ACC112 (cell line): ENCODE measurements at regions not wholly inside any gene's neighbourhood (a gene's known extent, or its start where the extent isn't known, plus 50 kb on each side); places are given as distances from the start of the nearest gene placed in this dataset.

Experiments
- H2AFZ ChIP-seq: fragments of 200-600 bp; sonication (generic); one replicate; pipeline ENCODE4 v1.6.0; 2017; ENCODE audit warnings: antibody characterized with exemption, low read length; ENCODE audit not compliant: unreplicated experiment
- H3K27ac ChIP-seq: fragments of 200-600 bp; sonication (generic); 2 replicates; pipeline ENCODE4 v1.5.1; 2014; ENCODE audit warnings: low read depth, mild to moderate bottlenecking, antibody characterized with exemption, low read length, moderate library complexity
- H3K27me3 ChIP-seq: fragments of 200-600 bp; sonication (generic); 2 replicates; pipeline ENCODE4 v1.6.1; 2014; ENCODE audit warnings: mild to moderate bottlenecking, antibody characterized with exemption, low read length, moderate library complexity, mixed read lengths; ENCODE audit not compliant: insufficient read depth
- H3K36me3 ChIP-seq: fragments of 200-600 bp; sonication (generic); 2 replicates; pipeline ENCODE4 v1.6.1; 2016; ENCODE audit warnings: mild to moderate bottlenecking, antibody characterized with exemption, low read length, moderate library complexity, mixed read lengths; ENCODE audit not compliant: insufficient read depth
- H3K4me1 ChIP-seq: fragments of 200-600 bp; sonication (generic); one replicate; pipeline ENCODE4 v1.6.1; 2016; ENCODE audit warnings: low read length, mixed read lengths; ENCODE audit not compliant: insufficient read depth, unreplicated experiment, control insufficient read depth
- H3K4me3 ChIP-seq: fragments of 200-600 bp; sonication (generic); 2 replicates; pipeline ENCODE4 v1.5.1; 2014; ENCODE audit warnings: mild to moderate bottlenecking, low read depth, low read length
- H3K79me2 ChIP-seq: fragments of 200-600 bp; sonication (generic); one replicate; pipeline ENCODE4 v1.6.0; 2016; ENCODE audit warnings: low read length; ENCODE audit not compliant: control insufficient read depth, unreplicated experiment, insufficient read depth

DNA sequence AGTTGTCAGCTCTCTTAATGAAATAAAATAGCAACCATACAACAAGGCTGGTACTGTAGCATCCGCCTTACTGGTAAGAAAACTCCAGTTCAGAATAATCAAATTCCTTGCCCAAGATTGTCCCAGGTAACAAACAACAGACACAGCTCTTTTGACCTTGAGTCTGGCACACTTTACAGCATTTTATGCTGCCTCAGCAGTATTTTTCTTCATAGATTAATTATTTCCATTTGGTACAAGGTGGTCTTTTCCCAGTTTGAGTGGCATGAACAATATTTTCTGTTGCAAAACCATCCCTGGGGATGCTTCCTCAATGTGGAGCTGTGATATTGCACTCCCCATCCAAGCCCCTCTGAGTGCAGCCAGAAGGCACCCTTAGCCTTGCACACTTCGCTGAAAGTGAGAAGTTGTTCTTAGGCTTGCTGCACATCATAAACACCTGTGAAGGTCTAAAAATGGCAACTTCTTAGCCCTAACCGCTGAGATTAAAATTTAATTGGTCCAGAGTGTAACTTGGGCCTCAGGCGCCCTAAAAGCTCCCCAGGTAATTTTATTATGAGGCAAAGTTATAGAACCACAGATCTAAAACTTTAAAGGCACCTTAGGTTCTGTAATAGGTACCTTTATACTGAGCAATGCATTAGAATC, 523.3 kb downstream of the CMPK2 start:
- Histone ChIP-seq H3K4me3 (no peak overlapping the region), H2AFZ (no peak overlapping the region), H3K36me3 (no peaks in the 10 kb centered on the region), H3K27ac (no peak overlapping the region), H3K4me1 (no peaks in the 10 kb centered on the region), H3K79me2 (no peaks in the 10 kb centered on the region), H3K27me3 (no peaks in the 10 kb centered on the region)

- no peaks in the 10 kb centered on the region for H3K27me3 ChIP-seq
- no peaks in the 10 kb centered on the region for H3K36me3 ChIP-seq
- no peaks in the 10 kb centered on the region for H3K79me2 ChIP-seq
- H3K4me3 ChIP-seq = no peak overlapping the region
- no peak overlapping the region for H3K27ac ChIP-seq
- no peak overlapping the region for H2AFZ ChIP-seq
- no peaks in the 10 kb centered on the region for H3K4me1 ChIP-seq
Observed at GRCh38 chr2:6343076-6343475, 522.6 kb downstream of the CMPK2 start.

DNA sequence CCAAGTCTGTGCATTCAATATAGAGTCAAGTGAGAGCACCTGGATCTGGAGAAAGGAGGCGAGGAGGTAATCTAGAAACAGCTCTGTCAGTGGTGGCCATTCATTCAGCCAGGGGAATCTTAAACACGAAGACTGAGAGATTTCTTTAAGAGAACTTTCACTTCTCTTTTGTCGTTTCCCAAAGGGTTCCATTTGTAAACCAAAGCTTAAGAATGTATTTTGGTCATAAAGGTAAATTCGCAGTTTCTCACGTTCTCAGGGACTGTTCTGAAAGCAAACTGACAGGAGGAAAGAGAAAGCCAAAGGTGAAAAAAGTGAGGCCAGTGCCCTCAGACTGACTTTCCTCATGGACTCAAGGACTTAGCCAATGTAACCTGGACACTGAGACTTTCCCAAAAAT, 513.5 kb downstream of the CMPK2 start:
- Histone ChIP-seq H3K36me3 (no peaks in the 10 kb centered on the region), H3K4me1 (no peaks in the 10 kb centered on the region), H2AFZ (no peak overlapping the region), H3K27ac (no peak overlapping the region), H3K4me3 (no peak overlapping the region), H3K79me2 (no peaks in the 10 kb centered on the region), H3K27me3 (no peaks in the 10 kb centered on the region)

GRCh38 chr2:6352906-6353515, 512.7 kb downstream of the CMPK2 start:
- H3K27ac ChIP-seq = no peak overlapping the region

DNA sequence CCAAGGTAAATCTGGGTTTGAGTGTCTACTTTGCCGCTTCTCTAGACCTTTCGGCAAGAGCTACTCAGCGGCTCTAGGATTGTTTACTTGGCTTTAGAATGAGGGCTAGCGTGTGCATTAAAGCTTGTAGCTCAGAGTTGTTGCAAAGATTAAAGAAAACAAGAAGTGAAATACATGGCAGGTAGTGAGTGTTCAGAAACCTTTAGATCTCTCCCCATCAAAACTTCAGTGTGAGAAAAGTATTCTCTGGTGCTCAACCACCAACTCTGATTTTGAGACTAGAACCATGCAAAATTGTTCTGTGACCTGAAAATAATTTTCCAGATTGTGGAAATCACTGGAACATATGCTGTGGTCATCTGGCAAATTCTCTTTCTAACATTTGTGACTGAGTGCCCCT, 512.0 kb downstream of the CMPK2 start:
- no peak overlapping the region for H3K27ac ChIP-seq
- H2AFZ ChIP-seq = no peak overlapping the region
- H3K27me3 ChIP-seq = no peaks in the 10 kb centered on the region
- H3K4me3 ChIP-seq = no peak overlapping the region
- H3K4me1 ChIP-seq = no peaks in the 10 kb centered on the region
- no peaks in the 10 kb centered on the region for H3K36me3 ChIP-seq
- H3K79me2 ChIP-seq = no peaks in the 10 kb centered on the region

More at GRCh38 chr2:6352906-6353515, 512.7 kb downstream of the CMPK2 start:
- Histone ChIP-seq H3K4me3 (no peak overlapping the region), H3K36me3 (no peaks in the 10 kb centered on the region), H3K27me3 (no peaks in the 10 kb centered on the region), H2AFZ (no peak overlapping the region), H3K4me1 (no peaks in the 10 kb centered on the region), H3K79me2 (no peaks in the 10 kb centered on the region)

DNA sequence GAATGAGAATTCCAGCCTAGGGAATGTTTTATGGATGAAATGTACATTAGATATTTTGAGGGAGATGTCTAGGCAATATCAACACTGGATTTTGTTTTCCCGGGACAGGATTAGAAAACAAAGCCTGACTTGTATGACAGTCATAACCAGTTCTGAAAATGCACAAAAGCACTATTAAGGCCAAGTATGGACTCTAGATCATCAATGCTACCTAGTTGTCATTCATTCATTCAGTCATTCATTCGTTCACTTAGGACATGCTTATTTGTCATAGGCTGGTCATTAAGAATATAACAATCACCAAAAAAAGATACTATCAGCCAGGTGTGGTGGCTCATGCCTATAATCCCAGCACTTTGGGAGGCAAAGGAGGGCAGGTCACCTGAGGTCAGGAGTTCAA, 511.2 kb downstream of the CMPK2 start:
- Histone ChIP-seq H3K4me1 (no peaks in the 10 kb centered on the region), H3K27ac (no peak overlapping the region), H3K4me3 (no peak overlapping the region), H2AFZ (no peak overlapping the region), H3K79me2 (no peaks in the 10 kb centered on the region), H3K27me3 (no peaks in the 10 kb centered on the region), H3K36me3 (no peaks in the 10 kb centered on the region)

GRCh38 chr2:6355886-6356761, 509.6 kb downstream of the CMPK2 start:
- Histone ChIP-seq H2AFZ (no peak overlapping the region), H3K4me3 (no peak overlapping the region), H3K36me3 (no peaks in the 10 kb centered on the region), H3K4me1 (no peaks in the 10 kb centered on the region), H3K27me3 (no peaks in the 10 kb centered on the region), H3K79me2 (no peaks in the 10 kb centered on the region), H3K27ac (no peak overlapping the region)

GRCh38 chr2:6358546-6358945, 507.2 kb downstream of the CMPK2 start:
- no peaks in the 10 kb centered on the region for H3K4me1 ChIP-seq
- no peak overlapping the region for H3K4me3 ChIP-seq
- H3K27ac ChIP-seq = no peak overlapping the region
- H3K36me3 ChIP-seq = no peaks in the 10 kb centered on the region
- no peaks in the 10 kb centered on the region for H3K79me2 ChIP-seq
- H2AFZ ChIP-seq = no peak overlapping the region
- no peaks in the 10 kb centered on the region for H3K27me3 ChIP-seq

GRCh38 chr2:6358985-6359384, 506.7 kb downstream of the CMPK2 start:
- H3K27ac ChIP-seq = no peak overlapping the region

GRCh38 chr2:6359964-6360363, 505.7 kb downstream of the CMPK2 start:
- no peaks in the 10 kb centered on the region for H3K79me2 ChIP-seq
- H3K36me3 ChIP-seq = no peaks in the 10 kb centered on the region
- no peak overlapping the region for H3K4me3 ChIP-seq
- H3K4me1 ChIP-seq = no peaks in the 10 kb centered on the region
- no peak overlapping the region for H2AFZ ChIP-seq
- H3K27me3 ChIP-seq = no peaks in the 10 kb centered on the region
- no peak overlapping the region for H3K27ac ChIP-seq

More at GRCh38 chr2:6358985-6359384, 506.7 kb downstream of the CMPK2 start:
- Histone ChIP-seq H3K79me2 (no peaks in the 10 kb centered on the region), H3K4me1 (no peaks in the 10 kb centered on the region), H3K36me3 (no peaks in the 10 kb centered on the region), H3K27me3 (no peaks in the 10 kb centered on the region), H2AFZ (no peak overlapping the region), H3K4me3 (no peak overlapping the region)
